Neural cell (in vitro differentiated cells): ENCODE measurements at regions not wholly inside any gene's neighbourhood (a gene's known extent, or its start where the extent isn't known, plus 50 kb on each side); places are given as distances from the start of the nearest gene placed in this dataset.

Experiments
- H2AFZ ChIP-seq: fragments of 200-600, 300-800 bp; sonication (generic), shearing (Covaris generic); 2 replicates; pipeline ENCODE4 v1.6.0; 2014; ENCODE audit warnings: low read depth, mild to moderate bottlenecking, antibody characterized with exemption, low read length, moderate library complexity
- H3F3A ChIP-seq: fragments of 200-600 bp; shearing (Covaris generic); 2 replicates; pipeline ENCODE4 v1.6.1; 2016; ENCODE audit warnings: mild to moderate bottlenecking, moderate library complexity, mixed read lengths, antibody characterized with exemption, low read length; ENCODE audit not compliant: insufficient read depth, poor library complexity, severe bottlenecking
- H3K27ac ChIP-seq: fragments of 200-600, 300-800 bp; sonication (generic), shearing (Covaris generic); 2 replicates; pipeline ENCODE4 v1.5.1; 2014; ENCODE audit warnings: mild to moderate bottlenecking, low read length, moderate library complexity
- H3K27me3 ChIP-seq: fragments of 300-800, 200-600 bp; sonication (generic), shearing (Covaris generic); 2 replicates; pipeline ENCODE4 v1.6.0; 2014; ENCODE audit warnings: mild to moderate bottlenecking, low read depth, low read length, moderate library complexity; ENCODE audit not compliant: insufficient read depth
- H3K36me3 ChIP-seq: fragments of 300-800, 200-600 bp; sonication (generic), shearing (Covaris generic); 2 replicates; pipeline ENCODE4 v1.5.1; 2014; ENCODE audit warnings: mild to moderate bottlenecking, antibody characterized with exemption, low read length, moderate library complexity; ENCODE audit not compliant: insufficient read depth
- H3K4me2 ChIP-seq: fragments of 300-800, 200-600 bp; sonication (generic), shearing (Covaris generic); 2 replicates; pipeline ENCODE4 v1.6.0; 2014; ENCODE audit warnings: mild to moderate bottlenecking, low read length
- H3K4me3 ChIP-seq: fragments of 300-800, 200-600 bp; sonication (generic), shearing (Covaris generic); 2 replicates; pipeline ENCODE4 v1.5.1; 2014; ENCODE audit warnings: mild to moderate bottlenecking, low read length, moderate library complexity
- H3K79me2 ChIP-seq: fragments of 200-600 bp; shearing (Covaris generic); replicated peaks from 2 replicates; pipeline ENCODE4 v1.6.0; 2014; ENCODE audit warnings: mild to moderate bottlenecking, low read length, moderate library complexity; ENCODE audit not compliant: insufficient read depth
- H3K9ac ChIP-seq: fragments of 300-800, 200-600 bp; sonication (generic), shearing (Covaris generic); 2 replicates; pipeline ENCODE4 v1.6.1; 2016; ENCODE audit warnings: mild to moderate bottlenecking, low read length, mixed read lengths
- H3K9me2 ChIP-seq: fragments of 200-600 bp; shearing (Covaris generic); 2 replicates; pipeline ENCODE4 v1.6.1; 2016; ENCODE audit warnings: mild to moderate bottlenecking, low read length, mixed read lengths; ENCODE audit not compliant: insufficient read depth
- H3K9me3 ChIP-seq: fragments of 200-600, 300-800 bp; sonication (generic), shearing (Covaris generic); 2 replicates; pipeline ENCODE4 v1.6.1; 2016; ENCODE audit warnings: mild to moderate bottlenecking, mixed run types, low read length, moderate library complexity, mixed read lengths
- H4K20me1 ChIP-seq: fragments of 200-600 bp; shearing (Covaris generic); 2 replicates; pipeline ENCODE4 v1.6.1; 2016; ENCODE audit warnings: mild to moderate bottlenecking, mixed run types; ENCODE audit not compliant: insufficient read depth
- EP300 ChIP-seq: fragments of 450-650 bp; conservative IDR thresholded peaks from 2 replicates; pipeline ENCODE4 v1.6.1; 2014; ENCODE audit warnings: antibody characterized with exemption, mild to moderate bottlenecking, moderate library complexity; ENCODE audit not compliant: poor library complexity, severe bottlenecking
- EZH2 ChIP-seq: fragments of 200-600, 300-800 bp; shearing (Covaris generic), sonication (generic); IDR thresholded peaks from 2 replicates; pipeline ENCODE4 v1.6.1; 2014; ENCODE audit warnings: antibody characterized with exemption, low read length, borderline replicate concordance, mild to moderate bottlenecking; ENCODE audit not compliant: insufficient read depth, poor library complexity, severe bottlenecking
- MXI1 ChIP-seq: fragments of 450-650 bp; conservative IDR thresholded peaks from 2 replicates; pipeline ENCODE4 v1.6.1; 2014; ENCODE audit warnings: antibody characterized with exemption, mild to moderate bottlenecking; ENCODE audit not compliant: poor library complexity, severe bottlenecking
- POLR2AphosphoS5 ChIP-seq: IDR thresholded peaks from 2 replicates; pipeline ENCODE4 v1.6.1; 2012
- RAD21 ChIP-seq: fragments of 450-650 bp; conservative IDR thresholded peaks from 2 replicates; pipeline ENCODE4 v1.6.1; 2014; ENCODE audit warnings: antibody characterized with exemption, mild to moderate bottlenecking, moderate library complexity
- SMC3 ChIP-seq: fragments of 450-650 bp; conservative IDR thresholded peaks from 2 replicates; pipeline ENCODE4 v1.6.1; 2014; ENCODE audit warnings: antibody characterized with exemption, mild to moderate bottlenecking, moderate library complexity; ENCODE audit not compliant: poor library complexity
- TAF1 ChIP-seq: IDR thresholded peaks from 2 replicates; pipeline ENCODE4 v1.6.1; 2012; ENCODE audit warnings: low read depth
- TF ChIP-seq, protein P1 (sequence below): fragments of 450-650 bp; IDR thresholded peaks from 2 replicates; pipeline ENCODE4 v1.5.1; 2014; ENCODE audit warnings: antibody characterized with exemption, mild to moderate bottlenecking, moderate library complexity; ENCODE audit not compliant: poor library complexity, severe bottlenecking
- TF ChIP-seq, protein P2 (sequence below): IDR thresholded peaks from 2 replicates; pipeline ENCODE4 v1.6.1; 2012; ENCODE audit warnings: borderline replicate concordance

- H3K9me2 ChIP-seq, result no peaks in the 10 kb centered on the region
- H2AFZ ChIP-seq, result no peak overlapping the region
- no peaks in the 10 kb centered on the region for H3K79me2 ChIP-seq
- H3K4me3 ChIP-seq, result no peak overlapping the region
- H3K9ac ChIP-seq, result no peak overlapping the region
- H4K20me1 ChIP-seq, result no peaks in the 10 kb centered on the region
- no peaks in the 10 kb centered on the region for H3K36me3 ChIP-seq
- H3K9me3 ChIP-seq, result no peaks in the 10 kb centered on the region
- no peak overlapping the region for H3K4me2 ChIP-seq
- no peaks in the 10 kb centered on the region for H3F3A ChIP-seq
- TF ChIP-seq, protein P1, sequence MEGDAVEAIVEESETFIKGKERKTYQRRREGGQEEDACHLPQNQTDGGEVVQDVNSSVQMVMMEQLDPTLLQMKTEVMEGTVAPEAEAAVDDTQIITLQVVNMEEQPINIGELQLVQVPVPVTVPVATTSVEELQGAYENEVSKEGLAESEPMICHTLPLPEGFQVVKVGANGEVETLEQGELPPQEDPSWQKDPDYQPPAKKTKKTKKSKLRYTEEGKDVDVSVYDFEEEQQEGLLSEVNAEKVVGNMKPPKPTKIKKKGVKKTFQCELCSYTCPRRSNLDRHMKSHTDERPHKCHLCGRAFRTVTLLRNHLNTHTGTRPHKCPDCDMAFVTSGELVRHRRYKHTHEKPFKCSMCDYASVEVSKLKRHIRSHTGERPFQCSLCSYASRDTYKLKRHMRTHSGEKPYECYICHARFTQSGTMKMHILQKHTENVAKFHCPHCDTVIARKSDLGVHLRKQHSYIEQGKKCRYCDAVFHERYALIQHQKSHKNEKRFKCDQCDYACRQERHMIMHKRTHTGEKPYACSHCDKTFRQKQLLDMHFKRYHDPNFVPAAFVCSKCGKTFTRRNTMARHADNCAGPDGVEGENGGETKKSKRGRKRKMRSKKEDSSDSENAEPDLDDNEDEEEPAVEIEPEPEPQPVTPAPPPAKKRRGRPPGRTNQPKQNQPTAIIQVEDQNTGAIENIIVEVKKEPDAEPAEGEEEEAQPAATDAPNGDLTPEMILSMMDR, result no peak
- TF ChIP-seq TAF1 (no peak), MXI1 (no peak), EZH2 (no peak), SMC3 (no peak), POLR2AphosphoS5 (no peak), EP300 (no peak), RAD21 (no peak)
- TF ChIP-seq, protein P2, sequence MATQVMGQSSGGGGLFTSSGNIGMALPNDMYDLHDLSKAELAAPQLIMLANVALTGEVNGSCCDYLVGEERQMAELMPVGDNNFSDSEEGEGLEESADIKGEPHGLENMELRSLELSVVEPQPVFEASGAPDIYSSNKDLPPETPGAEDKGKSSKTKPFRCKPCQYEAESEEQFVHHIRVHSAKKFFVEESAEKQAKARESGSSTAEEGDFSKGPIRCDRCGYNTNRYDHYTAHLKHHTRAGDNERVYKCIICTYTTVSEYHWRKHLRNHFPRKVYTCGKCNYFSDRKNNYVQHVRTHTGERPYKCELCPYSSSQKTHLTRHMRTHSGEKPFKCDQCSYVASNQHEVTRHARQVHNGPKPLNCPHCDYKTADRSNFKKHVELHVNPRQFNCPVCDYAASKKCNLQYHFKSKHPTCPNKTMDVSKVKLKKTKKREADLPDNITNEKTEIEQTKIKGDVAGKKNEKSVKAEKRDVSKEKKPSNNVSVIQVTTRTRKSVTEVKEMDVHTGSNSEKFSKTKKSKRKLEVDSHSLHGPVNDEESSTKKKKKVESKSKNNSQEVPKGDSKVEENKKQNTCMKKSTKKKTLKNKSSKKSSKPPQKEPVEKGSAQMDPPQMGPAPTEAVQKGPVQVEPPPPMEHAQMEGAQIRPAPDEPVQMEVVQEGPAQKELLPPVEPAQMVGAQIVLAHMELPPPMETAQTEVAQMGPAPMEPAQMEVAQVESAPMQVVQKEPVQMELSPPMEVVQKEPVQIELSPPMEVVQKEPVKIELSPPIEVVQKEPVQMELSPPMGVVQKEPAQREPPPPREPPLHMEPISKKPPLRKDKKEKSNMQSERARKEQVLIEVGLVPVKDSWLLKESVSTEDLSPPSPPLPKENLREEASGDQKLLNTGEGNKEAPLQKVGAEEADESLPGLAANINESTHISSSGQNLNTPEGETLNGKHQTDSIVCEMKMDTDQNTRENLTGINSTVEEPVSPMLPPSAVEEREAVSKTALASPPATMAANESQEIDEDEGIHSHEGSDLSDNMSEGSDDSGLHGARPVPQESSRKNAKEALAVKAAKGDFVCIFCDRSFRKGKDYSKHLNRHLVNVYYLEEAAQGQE, result no peak
- no peak overlapping the region for H3K27ac ChIP-seq
- H3K27me3 ChIP-seq, result no peaks in the 10 kb centered on the region
These were observed 306.4 kb upstream of the PAPPA start for GRCh38 chr9:115847216-115847615.

DNA sequence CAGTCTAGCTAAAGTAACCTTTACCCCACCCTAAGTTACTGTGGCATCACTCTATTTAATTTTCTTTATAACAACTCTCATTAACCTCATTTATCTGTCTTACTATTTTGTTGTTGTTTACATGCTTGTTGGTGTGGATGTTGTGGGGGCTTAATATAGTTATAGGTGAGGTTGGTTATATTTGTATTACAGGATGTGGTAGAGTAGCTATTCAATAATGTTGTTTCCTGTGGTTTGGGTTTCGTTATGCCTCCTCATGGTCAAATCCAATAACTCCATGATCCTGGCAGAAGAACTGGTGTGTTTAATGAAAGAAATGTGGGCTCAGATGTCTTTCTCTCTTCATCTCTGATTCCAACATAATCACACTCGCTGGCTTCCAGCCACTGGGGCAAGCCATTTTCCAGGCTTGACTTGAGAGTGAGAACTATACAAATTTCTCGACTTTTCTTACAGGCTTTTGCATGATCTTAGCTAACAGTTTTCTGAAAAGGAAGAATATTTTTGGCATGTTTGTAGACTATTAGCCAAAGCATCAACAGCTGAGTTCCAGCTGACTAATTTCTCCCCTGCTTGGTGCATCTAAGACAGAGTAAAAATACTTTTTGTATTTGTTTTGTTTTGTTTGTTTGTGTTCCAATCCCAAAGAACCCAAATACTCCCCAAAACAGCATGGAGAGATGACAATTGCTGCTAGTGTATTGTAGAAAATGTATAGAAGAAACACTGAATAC, 303.7 kb upstream of the PAPPA start:
- H3K36me3 ChIP-seq, result no peaks in the 10 kb centered on the region
- H3K9me3 ChIP-seq, result no peaks in the 10 kb centered on the region
- H4K20me1 ChIP-seq, result no peaks in the 10 kb centered on the region
- no peak overlapping the region for H3K9ac ChIP-seq
- no peak overlapping the region for H2AFZ ChIP-seq
- H3K27ac ChIP-seq, result no peak overlapping the region
- H3K4me3 ChIP-seq, result no peak overlapping the region
- no peak overlapping the region for H3K4me2 ChIP-seq
- no peaks in the 10 kb centered on the region for H3F3A ChIP-seq
- no peaks in the 10 kb centered on the region for H3K79me2 ChIP-seq
- H3K9me2 ChIP-seq, result no peaks in the 10 kb centered on the region
- TF ChIP-seq EZH2, result no peak
- no peak for TF ChIP-seq MXI1
- H3K27me3 ChIP-seq, result no peaks in the 10 kb centered on the region
